ENCODE measurements at regions not wholly inside any gene's neighbourhood (a gene's known extent, or its start where the extent isn't known, plus 50 kb on each side); places are given as distances from the start of the nearest gene placed in this dataset.

- no peaks in the 10 kb centered on the region for H3K36me3 Mint-ChIP-seq (ENCODE audit: insufficient read depth)
- peaks cover 10% of the 10 kb centered on the region for H3K27me3 Mint-ChIP-seq (ENCODE audit: low read depth)
- no peak for ATAC-seq
- H3K4me3 Mint-ChIP-seq: no peak overlapping the region
- no peak for DNase-seq
- H3K9me3 Mint-ChIP-seq: no peaks in the 10 kb centered on the region
- no peaks in the 10 kb centered on the region for H3K4me1 Mint-ChIP-seq (ENCODE audit: low read depth)
Observed at GRCh38 chr5:68920888-68921287, 172.9 kb upstream of the SLC30A5 start.

- no peaks in the 10 kb centered on the region for H3K9me3 Mint-ChIP-seq
- H3K4me3 Mint-ChIP-seq: no peak overlapping the region
- peaks cover 6% of the 10 kb centered on the region for H3K27me3 Mint-ChIP-seq (ENCODE audit: low read depth)
- no peak for ATAC-seq
- H3K36me3 Mint-ChIP-seq (ENCODE audit: insufficient read depth): no peaks in the 10 kb centered on the region
- no peaks in the 10 kb centered on the region for H3K4me1 Mint-ChIP-seq (ENCODE audit: low read depth)
- DNase-seq: no peak
Observed at GRCh38 chr5:68922172-68922987, 171.4 kb upstream of the SLC30A5 start.

DNA sequence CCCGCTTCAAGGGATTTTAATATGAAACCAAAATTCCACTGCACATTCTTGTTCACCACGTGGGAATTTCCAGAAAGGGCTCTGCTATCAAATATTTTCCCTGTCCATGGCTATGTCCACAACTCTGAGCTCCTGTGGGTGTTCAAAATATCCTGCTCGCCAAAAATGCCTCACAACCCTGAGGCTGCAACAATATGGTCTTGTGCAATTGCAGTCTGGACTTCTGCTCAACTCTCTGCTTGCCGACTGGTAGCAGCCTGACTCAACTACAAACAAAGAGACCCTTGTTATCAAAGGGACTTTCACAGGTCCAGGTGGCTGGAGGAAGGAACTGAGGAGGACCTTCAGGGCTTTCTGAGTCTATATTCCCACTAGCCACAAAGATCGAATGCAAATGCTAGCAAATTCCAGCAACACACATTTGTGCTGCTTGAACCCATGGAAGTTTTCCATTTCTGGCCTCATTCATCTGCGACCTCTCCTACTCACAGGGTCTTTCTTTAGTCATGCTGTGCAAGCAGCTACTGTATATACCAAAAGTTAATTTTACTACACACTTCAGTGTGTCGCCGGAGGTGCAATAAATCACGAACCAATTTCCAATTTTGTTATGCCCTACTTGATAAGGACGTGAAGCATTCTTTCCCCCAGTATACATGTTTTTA, 169.2 kb upstream of the SLC30A5 start:
- H3K27me3 Mint-ChIP-seq (ENCODE audit: low read depth): peaks cover 6% of the 10 kb centered on the region
- no peak for ATAC-seq
- no peak overlapping the region for H3K4me3 Mint-ChIP-seq
- no peak for DNase-seq
- H3K4me1 Mint-ChIP-seq (ENCODE audit: low read depth): no peaks in the 10 kb centered on the region
- H3K9me3 Mint-ChIP-seq: no peaks in the 10 kb centered on the region
- no peaks in the 10 kb centered on the region for H3K36me3 Mint-ChIP-seq (ENCODE audit: insufficient read depth)

DNA sequence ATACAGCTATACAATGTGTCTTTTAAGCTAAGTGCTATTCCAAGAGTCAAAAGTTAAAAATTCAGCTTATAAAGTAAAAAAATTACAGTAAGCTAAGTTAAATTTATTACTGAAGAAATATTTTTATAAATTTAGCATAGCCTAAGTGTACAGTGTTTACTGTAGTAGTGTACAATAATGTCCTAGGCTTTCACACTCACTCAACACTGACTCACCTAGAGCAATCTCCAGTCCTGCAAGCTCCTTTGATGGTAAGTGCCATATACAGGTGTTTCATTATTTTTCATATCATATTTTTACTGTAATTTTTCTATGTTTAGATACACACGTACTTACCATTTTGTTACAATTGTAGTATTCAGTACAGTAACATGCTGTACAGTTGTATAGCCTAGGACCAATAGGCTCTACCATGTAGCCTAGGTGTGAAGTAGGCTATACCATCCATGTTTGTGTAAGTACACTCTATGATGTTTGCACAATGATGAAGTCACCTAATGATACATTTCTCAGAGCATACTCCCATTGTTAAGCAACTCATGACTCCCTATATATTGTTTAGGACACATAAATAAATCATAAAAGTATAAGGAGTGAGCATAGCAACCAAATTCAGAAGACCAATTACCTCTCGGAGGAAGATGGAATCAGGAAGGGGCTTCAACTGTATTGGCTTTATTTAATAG, 165.1 kb upstream of the SLC30A5 start:
- Mint-ChIP-seq H3K4me1 (ENCODE audit: low read depth) (no peaks in the 10 kb centered on the region), H3K4me3 (no peak overlapping the region), H3K36me3 (ENCODE audit: insufficient read depth) (no peaks in the 10 kb centered on the region), H3K9me3 (peaks cover 16% of the 10 kb centered on the region), H3K27me3 (ENCODE audit: low read depth) (peaks cover under 1% of the 10 kb centered on the region)
- ATAC-seq: no peak
- no peak for DNase-seq

DNA sequence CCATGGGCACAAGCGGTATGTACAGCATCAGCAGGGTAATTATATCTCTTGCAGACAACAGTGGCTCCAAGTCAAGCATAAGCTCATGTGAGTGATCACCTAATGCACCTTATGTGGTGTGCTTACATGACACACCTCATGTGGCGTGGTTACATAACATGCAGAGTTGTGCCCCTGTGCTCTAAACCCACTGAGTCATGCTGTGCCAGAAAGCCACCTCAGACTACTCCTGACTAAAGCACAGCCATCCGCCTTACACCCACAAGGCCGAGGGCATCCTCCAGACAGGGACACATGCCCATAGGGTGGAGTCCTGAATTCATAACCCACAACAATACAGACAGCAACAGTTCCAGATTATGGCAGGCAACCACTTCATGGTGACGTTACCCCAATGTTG, 163.7 kb upstream of the SLC30A5 start:
- Mint-ChIP-seq H3K36me3 (ENCODE audit: insufficient read depth) (no peaks in the 10 kb centered on the region), H3K4me1 (ENCODE audit: low read depth) (no peaks in the 10 kb centered on the region), H3K4me3 (no peak overlapping the region), H3K27me3 (ENCODE audit: low read depth) (no peaks in the 10 kb centered on the region), H3K9me3 (peaks cover 21% of the 10 kb centered on the region)
- ATAC-seq: no peak
- DNase-seq: no peak

- Mint-ChIP-seq H3K36me3 (ENCODE audit: insufficient read depth) (no peaks in the 10 kb centered on the region), H3K9me3 (peaks cover 21% of the 10 kb centered on the region), H3K4me3 (no peak overlapping the region), H3K27me3 (ENCODE audit: low read depth) (peaks cover 4% of the 10 kb centered on the region), H3K4me1 (ENCODE audit: low read depth) (no peaks in the 10 kb centered on the region)
- ATAC-seq (no peak), DNase-seq (no peak)
Observed at GRCh38 chr5:68932830-68933434, 160.9 kb upstream of the SLC30A5 start.

DNA sequence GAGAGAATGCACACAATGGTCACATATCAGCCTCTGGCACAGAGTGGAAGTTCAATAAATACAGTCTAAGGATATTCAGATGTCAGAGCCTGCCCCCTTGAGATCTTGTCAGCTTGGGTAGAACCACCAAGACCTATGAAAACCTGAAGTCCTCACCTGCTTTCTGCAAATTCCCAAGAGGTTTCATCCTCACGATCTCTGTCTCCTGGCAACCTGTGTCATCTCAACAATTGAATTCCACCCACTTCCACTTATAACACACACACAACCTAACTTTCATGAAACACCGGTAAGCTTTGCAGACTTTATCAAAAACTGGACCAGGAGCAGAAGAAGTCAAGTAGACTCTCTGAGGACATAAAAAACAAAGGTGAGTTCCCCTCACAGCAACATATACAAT, 151.6 kb upstream of the SLC30A5 start:
- Mint-ChIP-seq H3K36me3 (ENCODE audit: insufficient read depth) (no peaks in the 10 kb centered on the region), H3K27me3 (ENCODE audit: low read depth) (peaks cover 3% of the 10 kb centered on the region), H3K9me3 (no peaks in the 10 kb centered on the region)

GRCh38 chr5:68946728-68947127, 147.1 kb upstream of the SLC30A5 start:
- H3K36me3 Mint-ChIP-seq (ENCODE audit: insufficient read depth): no peaks in the 10 kb centered on the region
- H3K9me3 Mint-ChIP-seq: no peaks in the 10 kb centered on the region
- no peaks in the 10 kb centered on the region for H3K27me3 Mint-ChIP-seq (ENCODE audit: low read depth)
- no peak overlapping the region for H3K4me3 Mint-ChIP-seq
- DNase-seq: no peak
- no peak for ATAC-seq
- H3K4me1 Mint-ChIP-seq (ENCODE audit: low read depth): no peaks in the 10 kb centered on the region

More for the DNA sequence above, 151.6 kb upstream of the SLC30A5 start:
- ATAC-seq: no peak
- Mint-ChIP-seq H3K4me3 (no peak overlapping the region), H3K4me1 (ENCODE audit: low read depth) (no peaks in the 10 kb centered on the region)
- no peak for DNase-seq

- Mint-ChIP-seq H3K9me3 (no peaks in the 10 kb centered on the region), H3K27me3 (ENCODE audit: low read depth) (no peaks in the 10 kb centered on the region), H3K4me1 (ENCODE audit: low read depth) (no peaks in the 10 kb centered on the region), H3K36me3 (ENCODE audit: insufficient read depth) (no peaks in the 10 kb centered on the region), H3K4me3 (no peak overlapping the region)
- DNase-seq: no peak
- no peak for ATAC-seq
Observed at GRCh38 chr5:68947986-68948385, 145.8 kb upstream of the SLC30A5 start.

GRCh38 chr5:68949256-68949655, 144.6 kb upstream of the SLC30A5 start:
- H3K9me3 Mint-ChIP-seq: no peaks in the 10 kb centered on the region
- no peaks in the 10 kb centered on the region for H3K36me3 Mint-ChIP-seq (ENCODE audit: insufficient read depth)
- no peaks in the 10 kb centered on the region for H3K27me3 Mint-ChIP-seq (ENCODE audit: low read depth)
- H3K4me1 Mint-ChIP-seq (ENCODE audit: low read depth): no peaks in the 10 kb centered on the region
- DNase-seq: no peak
- no peak for ATAC-seq
- H3K4me3 Mint-ChIP-seq: no peak overlapping the region

DNA sequence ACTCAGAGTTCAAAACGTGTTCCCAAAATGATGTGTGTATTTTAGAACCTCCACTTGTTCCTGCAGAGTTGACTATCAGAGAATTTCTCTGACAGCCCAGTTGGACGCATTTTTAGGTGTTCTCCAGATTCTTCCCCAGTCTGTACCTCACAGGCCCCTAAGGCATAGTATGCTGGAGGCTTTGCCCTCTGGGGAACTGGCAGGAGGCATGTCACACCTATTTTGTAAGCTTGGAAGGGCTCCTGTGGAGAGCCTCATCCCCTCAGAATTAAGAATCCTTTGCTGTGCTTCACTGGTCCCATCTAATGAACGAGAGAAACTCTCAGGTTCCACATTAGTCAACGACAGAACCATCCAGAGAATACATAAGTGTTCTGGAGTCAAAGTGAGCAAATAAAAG, 144.1 kb upstream of the SLC30A5 start:
- no peaks in the 10 kb centered on the region for H3K9me3 Mint-ChIP-seq
- no peaks in the 10 kb centered on the region for H3K36me3 Mint-ChIP-seq (ENCODE audit: insufficient read depth)
- no peak for ATAC-seq
- H3K4me3 Mint-ChIP-seq: no peak overlapping the region
- no peak for DNase-seq
- no peaks in the 10 kb centered on the region for H3K27me3 Mint-ChIP-seq (ENCODE audit: low read depth)
- H3K4me1 Mint-ChIP-seq (ENCODE audit: low read depth): no peaks in the 10 kb centered on the region

- H3K4me3 Mint-ChIP-seq: no peak overlapping the region
- no peak for ATAC-seq
- H3K27me3 Mint-ChIP-seq (ENCODE audit: low read depth): no peaks in the 10 kb centered on the region
Observed at GRCh38 chr5:68950125-68950524, 143.7 kb upstream of the SLC30A5 start.

GRCh38 chr5:68950930-68951329, 142.9 kb upstream of the SLC30A5 start:
- no peak for ATAC-seq
- no peaks in the 10 kb centered on the region for H3K9me3 Mint-ChIP-seq
- no peaks in the 10 kb centered on the region for H3K27me3 Mint-ChIP-seq (ENCODE audit: low read depth)
- no peaks in the 10 kb centered on the region for H3K4me1 Mint-ChIP-seq (ENCODE audit: low read depth)
- DNase-seq: no peak
- H3K4me3 Mint-ChIP-seq: no peak overlapping the region
- H3K36me3 Mint-ChIP-seq (ENCODE audit: insufficient read depth): no peaks in the 10 kb centered on the region

More at GRCh38 chr5:68950125-68950524, 143.7 kb upstream of the SLC30A5 start:
- Mint-ChIP-seq H3K36me3 (ENCODE audit: insufficient read depth) (no peaks in the 10 kb centered on the region), H3K4me1 (ENCODE audit: low read depth) (no peaks in the 10 kb centered on the region), H3K9me3 (no peaks in the 10 kb centered on the region)
- DNase-seq: no peak

DNA sequence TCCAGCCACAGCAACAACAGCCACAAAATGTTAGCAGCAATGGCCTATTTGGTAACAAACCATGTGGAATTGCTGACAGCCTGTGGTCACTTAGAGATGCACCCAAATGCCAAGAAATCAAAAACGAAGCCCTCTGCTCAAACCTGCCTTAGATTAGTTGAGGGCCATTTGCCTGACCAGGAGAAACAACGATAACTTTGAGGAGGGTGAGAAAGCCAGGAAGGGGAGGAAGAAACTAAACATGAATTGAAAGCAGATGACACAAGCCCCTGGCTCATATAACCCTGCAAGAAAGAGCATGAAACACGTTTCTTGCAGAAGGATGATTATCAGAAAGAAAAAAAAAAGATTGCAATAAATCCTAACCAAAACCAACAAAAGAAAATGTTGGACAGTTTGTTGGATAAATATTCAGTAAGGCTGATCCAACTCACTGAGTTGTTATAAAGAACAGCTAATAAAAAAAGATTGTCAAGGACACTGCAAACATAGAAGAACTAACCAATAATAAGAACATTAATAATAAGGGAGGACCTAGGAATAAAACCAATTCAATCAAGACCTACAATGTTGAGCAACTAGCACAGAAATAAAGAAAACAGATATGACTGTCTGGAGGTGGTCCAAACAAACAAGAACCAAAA, 140.5 kb upstream of the SLC30A5 start:
- H3K9me3 Mint-ChIP-seq: no peaks in the 10 kb centered on the region
- ATAC-seq: no peak
- H3K36me3 Mint-ChIP-seq (ENCODE audit: insufficient read depth): no peaks in the 10 kb centered on the region
- H3K27me3 Mint-ChIP-seq (ENCODE audit: low read depth): no peaks in the 10 kb centered on the region
- DNase-seq: no peak
- no peaks in the 10 kb centered on the region for H3K4me1 Mint-ChIP-seq (ENCODE audit: low read depth)
- H3K4me3 Mint-ChIP-seq: no peak overlapping the region
